CD14-positive monocyte (primary cell): ENCODE measurements at regions not wholly inside any gene's neighbourhood (a gene's known extent, or its start where the extent isn't known, plus 50 kb on each side); places are given as distances from the start of the nearest gene placed in this dataset.

Experiments used
- DNase-seq, 3 donors: peaks; one replicate each; pipeline ENCODE4 v3.0.0-alpha.2; 2011 to 2022
- H2AFZ ChIP-seq: 2 replicates; pipeline ENCODE4 v1.6.0; 2012; ENCODE audit warnings: mild to moderate bottlenecking, low read depth, low read length, inconsistent platforms; ENCODE audit not compliant: insufficient read depth, poor library complexity, severe bottlenecking
- H3K27ac ChIP-seq, 2 donors: 1 replicate in 1 of 2; 2 replicates in 1 of 2; pipeline ENCODE4 v1.5.1; 2012 to 2013; ENCODE audit warnings: low read length in 2 of 2, control low read depth in 1 of 2, inconsistent platforms in 1 of 2, low read depth in 1 of 2, mild to moderate bottlenecking in 1 of 2
- H3K27me3 ChIP-seq, 2 donors: one replicate each; pipeline versions ENCODE4 v1.6.0 to v1.6.1; 2011 to 2013; ENCODE audit warnings: low read length in 2 of 2; ENCODE audit not compliant: control insufficient read depth in 2 of 2, insufficient read depth in 2 of 2
- H3K36me3 ChIP-seq, 2 donors: replicated peaks in 1 of 2; 1 replicate in 1 of 2; 2 replicates in 1 of 2; pipeline versions ENCODE4 v1.5.1 to v1.6.1; 2012 to 2013; ENCODE audit warnings: low read length in 2 of 2, control low read depth in 1 of 2, inconsistent platforms in 1 of 2, mild to moderate bottlenecking in 1 of 2; ENCODE audit not compliant: insufficient read depth in 2 of 2, control insufficient read depth in 1 of 2
- H3K4me1 ChIP-seq, 2 donors: 1 replicate in 1 of 2; 2 replicates in 1 of 2; pipeline versions ENCODE4 v1.5.1 to v1.6.1; 2012 to 2013; ENCODE audit warnings: low read length in 2 of 2, control low read depth in 1 of 2, inconsistent platforms in 1 of 2, mild to moderate bottlenecking in 1 of 2, moderate library complexity in 1 of 2; ENCODE audit not compliant: insufficient read depth in 2 of 2, control insufficient read depth in 1 of 2
- H3K4me2 ChIP-seq: replicated peaks from 2 replicates; pipeline ENCODE3; 2012; ENCODE audit warnings: low read length, moderate library complexity, mild to moderate bottlenecking; ENCODE audit not compliant: poor library complexity, severe bottlenecking; ENCODE audit errors: extremely low read depth
- H3K4me3 ChIP-seq, 3 experiments: fragments of 200-600 bp in 1 of 3; sonication (generic) in 1 of 3; replicated peaks in 1 of 3; 1 replicate in 2 of 3; 2 replicates in 1 of 3; pipeline ENCODE4 v1.5.1; 2011 to 2013; ENCODE audit warnings: low read length in 3 of 3, mild to moderate bottlenecking in 3 of 3, control low read depth in 2 of 3, low read depth in 2 of 3, inconsistent platforms in 1 of 3, moderate library complexity in 1 of 3
- H3K79me2 ChIP-seq: 2 replicates; pipeline ENCODE4 v1.6.0; 2012; ENCODE audit warnings: mild to moderate bottlenecking, control low read depth, inconsistent platforms, low read length, moderate library complexity; ENCODE audit not compliant: insufficient read depth
- H3K9ac ChIP-seq: 2 replicates; pipeline ENCODE4 v1.6.0; 2017; ENCODE audit warnings: low read length, mild to moderate bottlenecking; ENCODE audit not compliant: insufficient read depth, poor library complexity, severe bottlenecking
- H3K9me3 ChIP-seq, 2 donors: replicated peaks in 1 of 2; 1 replicate in 1 of 2; 2 replicates in 1 of 2; pipeline versions ENCODE4 v1.5.1 to v1.6.1; 2012 to 2013; ENCODE audit warnings: low read length in 2 of 2, control low read depth in 1 of 2; ENCODE audit not compliant: control insufficient read depth in 1 of 2, insufficient read depth in 1 of 2
- H4K20me1 ChIP-seq: 2 replicates; pipeline ENCODE4 v1.6.0; 2012; ENCODE audit warnings: mild to moderate bottlenecking, low read length, control low read depth, moderate library complexity; ENCODE audit not compliant: insufficient read depth
- H3K27ac Mint-ChIP-seq, 7 donors: one replicate each; pipeline ENCODE4 v1.8.0; 2020; ENCODE audit warnings: mild to moderate bottlenecking in 7 of 7, mixed read lengths in 7 of 7, moderate library complexity in 6 of 7, inconsistent platforms in 2 of 7
- H3K27me3 Mint-ChIP-seq, 3 donors: one replicate each; pipeline ENCODE4 v1.8.0; 2021 to 2022; ENCODE audit warnings: low read depth in 3 of 3, mild to moderate bottlenecking in 3 of 3, mixed read lengths in 3 of 3, moderate library complexity in 3 of 3, inconsistent platforms in 1 of 3
- H3K36me3 Mint-ChIP-seq, 2 donors: one replicate each; pipeline ENCODE4 v1.8.0; 2020; ENCODE audit warnings: mixed read lengths in 2 of 2, inconsistent platforms in 1 of 2, mild to moderate bottlenecking in 1 of 2
- H3K4me1 Mint-ChIP-seq: one replicate; pipeline ENCODE4 v1.8.0; 2020; ENCODE audit warnings: mild to moderate bottlenecking, mixed read lengths
- H3K4me3 Mint-ChIP-seq, 2 donors: one replicate each; pipeline ENCODE4 v1.8.0; 2020; ENCODE audit warnings: mild to moderate bottlenecking in 2 of 2, mixed read lengths in 2 of 2, moderate library complexity in 1 of 2
- H3K9me3 Mint-ChIP-seq, 7 donors: one replicate each; pipeline ENCODE4 v1.8.0; 2020 to 2022; ENCODE audit warnings: mixed read lengths in 7 of 7, mild to moderate bottlenecking in 6 of 7, moderate library complexity in 6 of 7, inconsistent platforms in 2 of 7
- WGBS: methylation state at CpG from one replicate; pipeline ENCODE4 v1.1.5; 2013; ENCODE audit warnings: missing lambda C conversion rate; ENCODE audit not compliant: insufficient coverage; 5-methylcytosine and 5-hydroxymethylcytosine counted together
- intact Hi-C, 2 donors: fragments of 100-400 bp; cut with micrococcal nuclease; formaldehyde crosslinking; loops; one replicate each; pipeline versions ENCODE4 v1.15.0 to v1.15.1; 2023
- TF ChIP-seq, protein P1 (sequence below): fragments of 200-600 bp; IDR thresholded peaks from one replicate; pipeline ENCODE4 v1.8.0; 2022; ENCODE audit warnings: antibody characterized with exemption, mild to moderate bottlenecking

DNA sequence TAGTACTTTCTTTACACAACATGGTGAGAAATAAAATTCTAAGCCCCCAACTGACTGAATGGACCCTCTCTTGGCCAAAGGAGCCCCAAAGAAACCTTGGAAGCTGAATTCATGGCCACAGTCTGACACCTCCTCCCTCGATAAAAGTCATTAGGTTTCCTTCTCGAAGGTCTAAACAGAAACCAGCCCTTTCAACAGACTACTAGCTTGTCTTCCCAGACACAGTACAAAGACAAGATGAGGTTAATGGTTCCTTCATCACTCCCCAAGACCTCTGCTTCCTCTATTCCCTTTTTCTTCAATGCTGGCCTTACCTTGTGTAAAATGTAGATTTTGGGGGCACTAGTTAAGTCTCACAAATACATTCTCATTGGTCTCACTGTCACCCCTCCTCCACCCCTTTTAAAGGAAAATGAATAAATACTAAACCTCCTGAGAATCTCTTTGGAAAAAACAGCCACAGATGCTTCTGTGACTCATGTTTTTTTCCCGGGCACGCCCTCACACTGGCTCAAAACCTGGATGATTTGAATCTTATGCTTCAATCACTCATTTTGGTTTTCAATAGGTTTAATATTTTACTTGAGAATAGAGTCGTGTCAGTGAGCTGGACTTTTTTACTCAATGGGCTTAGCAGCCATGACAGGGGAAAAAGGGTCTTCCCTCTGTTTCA is 65.8 kb upstream of the MED4 start:
- peak overlapping the region in 1 of 3 experiments; percentile 59 for H3K4me3 ChIP-seq
- peak overlapping the region; percentile 67 for H3K4me2 ChIP-seq
- H3K27me3 ChIP-seq = no peaks in the 10 kb centered on the region
- H3K4me3 Mint-ChIP-seq = peak overlapping the region; percentile 45 to 64
- peaks cover 3 to 4% of the 10 kb centered on the region in 2 donors for H3K36me3 Mint-ChIP-seq
- peak overlapping the region; percentile 66 for H3K9ac ChIP-seq
- no peak overlapping the region for H2AFZ ChIP-seq
- no peaks in the 10 kb centered on the region for H3K36me3 ChIP-seq
- H3K27ac ChIP-seq = peak overlapping the region; percentile 96 to 99
- H3K27ac Mint-ChIP-seq = peak overlapping the region; percentile 98 to 99 (median 99)
- peaks cover 0 to 7% (median 0%) of the 10 kb centered on the region in 3 donors for H3K27me3 Mint-ChIP-seq
- 100% methylated on average over 1 of the region's 5 CpGs for WGBS
- peaks cover 72 to 83% of the 10 kb centered on the region in 2 donors for H3K4me1 ChIP-seq
- no peaks in the 10 kb centered on the region for H3K79me2 ChIP-seq
- DNase-seq = peak in 2 of 3 donors; percentile 47 to 49
- H3K9me3 ChIP-seq = no peaks in the 10 kb centered on the region
- peaks cover 0 to 2% (median 0%) of the 10 kb centered on the region in 7 donors for H3K9me3 Mint-ChIP-seq
- H4K20me1 ChIP-seq = no peaks in the 10 kb centered on the region
- peaks cover 72% of the 10 kb centered on the region for H3K4me1 Mint-ChIP-seq
- TF ChIP-seq, protein P1, sequence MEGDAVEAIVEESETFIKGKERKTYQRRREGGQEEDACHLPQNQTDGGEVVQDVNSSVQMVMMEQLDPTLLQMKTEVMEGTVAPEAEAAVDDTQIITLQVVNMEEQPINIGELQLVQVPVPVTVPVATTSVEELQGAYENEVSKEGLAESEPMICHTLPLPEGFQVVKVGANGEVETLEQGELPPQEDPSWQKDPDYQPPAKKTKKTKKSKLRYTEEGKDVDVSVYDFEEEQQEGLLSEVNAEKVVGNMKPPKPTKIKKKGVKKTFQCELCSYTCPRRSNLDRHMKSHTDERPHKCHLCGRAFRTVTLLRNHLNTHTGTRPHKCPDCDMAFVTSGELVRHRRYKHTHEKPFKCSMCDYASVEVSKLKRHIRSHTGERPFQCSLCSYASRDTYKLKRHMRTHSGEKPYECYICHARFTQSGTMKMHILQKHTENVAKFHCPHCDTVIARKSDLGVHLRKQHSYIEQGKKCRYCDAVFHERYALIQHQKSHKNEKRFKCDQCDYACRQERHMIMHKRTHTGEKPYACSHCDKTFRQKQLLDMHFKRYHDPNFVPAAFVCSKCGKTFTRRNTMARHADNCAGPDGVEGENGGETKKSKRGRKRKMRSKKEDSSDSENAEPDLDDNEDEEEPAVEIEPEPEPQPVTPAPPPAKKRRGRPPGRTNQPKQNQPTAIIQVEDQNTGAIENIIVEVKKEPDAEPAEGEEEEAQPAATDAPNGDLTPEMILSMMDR = no peak
- intact Hi-C loops = loop anchor here in 1 of 2 donors (5.0 kb wide), 1 partner anchor 72 kb away; the partner anchor contains the start of gene ITM2B

DNA sequence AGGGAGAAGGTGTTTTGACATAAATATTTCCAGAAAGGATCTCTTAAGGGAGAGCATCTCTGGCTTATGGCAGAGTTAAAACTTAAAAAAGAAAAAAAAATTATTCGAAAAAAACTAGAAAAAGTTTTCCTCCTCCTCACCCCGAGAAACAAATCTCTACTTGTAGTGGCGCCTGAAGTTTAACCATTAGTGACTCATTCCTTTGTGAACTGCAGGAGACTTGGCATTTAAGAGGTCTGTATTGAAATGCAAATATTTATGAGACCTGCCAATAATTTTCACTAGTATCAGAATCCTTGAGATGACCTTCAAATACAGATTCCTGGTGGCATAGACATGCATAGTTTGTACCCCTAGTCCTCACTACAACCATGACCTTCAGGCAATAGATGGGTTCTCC is 64.9 kb upstream of the MED4 start:
- Histone ChIP-seq H3K4me2 (no peak overlapping the region), H3K36me3 (no peaks in the 10 kb centered on the region), H3K27me3 (no peaks in the 10 kb centered on the region), H3K4me1 (peaks cover 81 to 86% of the 10 kb centered on the region in 2 donors), H3K9ac (no peak overlapping the region), H3K79me2 (no peaks in the 10 kb centered on the region), H4K20me1 (no peaks in the 10 kb centered on the region), H2AFZ (no peak overlapping the region), H3K27ac (peak overlapping the region; percentile 58 to 99), H3K9me3 (no peaks in the 10 kb centered on the region), H3K4me3 (no peak overlapping the region)
- Mint-ChIP-seq H3K9me3 (peaks cover 0 to 2% (median 0%) of the 10 kb centered on the region in 7 donors), H3K36me3 (peaks cover 3 to 4% of the 10 kb centered on the region in 2 donors), H3K27ac (peak overlapping the region; percentile 97 to 99 (median 99)), H3K4me3 (peak overlapping the region in 1 of 2 donors; percentile 32), H3K27me3 (peaks cover 0 to 7% (median 0%) of the 10 kb centered on the region in 3 donors), H3K4me1 (peaks cover 78% of the 10 kb centered on the region)
- no peak for DNase-seq
- no CpG with 5 or more reads among the region's 3 CpGs for WGBS
- intact Hi-C loops = loop anchor here in 1 of 2 donors (2.0 to 5.0 kb wide), 2 partner anchors 15 to 72 kb away; partner anchors contain the start of gene ITM2B
- TF ChIP-seq, protein P1 = no peak
